HPDE6-E6E7 (cell line): ENCODE measurements at regions not wholly inside any gene's neighbourhood (a gene's known extent, or its start where the extent isn't known, plus 50 kb on each side); places are given as distances from the start of the nearest gene placed in this dataset.

Source experiments
- DNase-seq: peaks from one replicate; pipeline ENCODE4 v3.0.0; 2011; ENCODE audit warnings: missing footprints; ENCODE audit errors: extremely low spot score

DNA sequence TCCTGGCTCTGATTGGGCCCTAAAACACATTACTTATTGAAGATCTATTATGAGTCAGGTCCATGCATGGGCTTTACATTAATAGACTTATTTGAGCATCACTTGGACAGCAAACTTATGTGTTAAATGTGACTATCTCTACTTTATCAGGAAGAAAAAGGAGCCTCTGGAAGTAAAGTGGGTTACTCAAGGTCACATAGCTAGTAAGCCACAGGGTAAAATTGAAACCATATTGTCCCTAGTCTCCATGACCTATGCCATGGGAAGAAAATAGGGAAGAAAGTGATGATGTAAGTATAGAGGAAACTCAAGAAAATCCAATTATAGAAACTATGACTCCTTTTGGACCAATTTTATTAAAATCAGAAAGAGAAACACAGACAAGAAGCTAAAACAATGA lies 555.3 kb downstream of the NUF2 start:
- DNase-seq: no peak

DNA sequence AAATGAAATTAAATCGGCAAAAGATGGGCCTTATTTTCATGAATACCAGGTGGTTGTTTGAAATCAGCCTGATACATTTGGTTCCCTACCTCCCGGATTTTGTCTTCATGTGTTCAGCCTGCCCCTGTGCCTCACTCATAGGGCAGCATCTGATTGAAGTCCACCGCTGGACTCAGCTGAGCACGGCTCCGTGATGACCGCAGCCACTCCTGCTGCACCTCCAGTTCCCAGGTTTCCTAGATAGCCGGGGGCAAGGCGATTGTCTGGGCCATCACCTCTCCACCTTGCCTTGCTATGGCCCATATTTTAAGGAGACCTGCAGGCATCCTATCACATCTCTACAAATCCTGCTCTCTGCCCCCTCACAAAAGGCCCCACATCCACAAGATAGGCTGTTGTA lies 563.8 kb downstream of the NUF2 start:
- no peak for DNase-seq

DNA sequence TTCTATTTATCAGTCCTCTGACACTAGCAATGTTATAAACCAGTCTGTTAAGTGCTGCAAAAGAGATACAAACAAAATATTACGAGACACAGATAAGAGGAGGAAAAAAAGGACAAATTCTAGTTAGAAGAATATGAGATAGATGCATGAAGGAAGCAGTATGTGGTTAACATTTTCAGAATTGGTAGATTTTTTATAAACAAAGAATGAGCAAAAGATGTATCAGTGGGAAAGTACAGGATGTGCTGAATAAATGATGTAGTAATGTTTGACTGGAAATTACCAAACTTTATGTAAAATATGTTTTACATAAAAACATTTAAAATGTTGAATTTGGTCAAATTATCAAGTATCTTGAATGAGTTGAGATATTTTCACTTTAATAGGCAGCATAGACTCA lies 574.2 kb downstream of the NUF2 start:
- DNase-seq: no peak

DNA sequence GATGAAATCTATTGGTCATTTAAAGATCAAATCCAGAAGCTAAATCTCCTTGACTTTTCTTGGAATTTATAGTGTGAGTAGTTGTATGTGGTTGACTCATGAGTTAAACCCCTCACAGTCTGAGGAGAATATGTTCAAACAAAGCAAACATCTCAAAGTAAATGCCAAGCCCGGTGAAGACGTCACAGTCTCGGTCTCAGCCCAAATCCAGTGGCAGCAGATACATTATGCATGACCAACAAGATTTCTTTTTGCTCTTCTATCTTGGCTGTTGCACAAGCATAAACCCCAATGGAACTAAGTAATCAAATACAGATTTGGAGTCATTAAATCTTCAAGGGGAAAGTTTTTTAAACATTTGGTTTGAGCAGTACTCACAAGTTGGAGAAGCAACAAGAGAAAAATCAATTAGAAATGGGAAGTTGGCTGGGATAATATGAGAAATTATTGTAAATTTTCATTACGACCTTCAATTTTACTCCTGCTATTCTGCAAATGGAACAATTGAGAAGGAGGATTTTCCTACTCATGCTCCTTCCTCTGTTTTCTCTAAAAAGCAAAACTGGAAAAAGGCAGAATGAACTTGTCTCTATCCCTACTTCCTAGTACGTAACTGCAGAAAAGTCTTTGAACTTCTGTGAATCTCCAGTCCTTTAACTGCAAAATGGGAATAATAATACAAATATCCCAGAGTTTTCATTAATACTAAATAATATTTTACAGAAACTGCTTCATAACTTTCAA lies 575.8 kb downstream of the NUF2 start:
- DNase-seq: no peak

DNA sequence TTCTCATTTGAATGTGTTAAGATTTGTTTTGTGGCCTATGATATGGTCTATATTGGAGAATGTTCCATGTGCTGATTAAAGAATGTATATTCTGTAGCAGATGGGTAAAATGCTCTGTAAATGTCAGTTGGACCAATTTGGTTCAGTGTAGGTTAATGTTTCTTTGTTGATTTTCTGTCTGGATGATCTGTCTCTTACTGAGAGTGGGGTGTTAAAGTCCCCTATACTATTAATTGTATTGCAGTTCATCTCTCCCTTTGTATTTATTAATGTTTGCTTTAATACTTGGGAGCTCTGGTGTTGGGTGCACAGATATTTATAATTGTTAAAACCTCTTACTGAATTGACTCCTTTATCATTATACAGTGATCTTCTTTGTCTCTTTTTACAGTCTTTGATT lies 584.5 kb downstream of the NUF2 start:
- no peak for DNase-seq

DNA sequence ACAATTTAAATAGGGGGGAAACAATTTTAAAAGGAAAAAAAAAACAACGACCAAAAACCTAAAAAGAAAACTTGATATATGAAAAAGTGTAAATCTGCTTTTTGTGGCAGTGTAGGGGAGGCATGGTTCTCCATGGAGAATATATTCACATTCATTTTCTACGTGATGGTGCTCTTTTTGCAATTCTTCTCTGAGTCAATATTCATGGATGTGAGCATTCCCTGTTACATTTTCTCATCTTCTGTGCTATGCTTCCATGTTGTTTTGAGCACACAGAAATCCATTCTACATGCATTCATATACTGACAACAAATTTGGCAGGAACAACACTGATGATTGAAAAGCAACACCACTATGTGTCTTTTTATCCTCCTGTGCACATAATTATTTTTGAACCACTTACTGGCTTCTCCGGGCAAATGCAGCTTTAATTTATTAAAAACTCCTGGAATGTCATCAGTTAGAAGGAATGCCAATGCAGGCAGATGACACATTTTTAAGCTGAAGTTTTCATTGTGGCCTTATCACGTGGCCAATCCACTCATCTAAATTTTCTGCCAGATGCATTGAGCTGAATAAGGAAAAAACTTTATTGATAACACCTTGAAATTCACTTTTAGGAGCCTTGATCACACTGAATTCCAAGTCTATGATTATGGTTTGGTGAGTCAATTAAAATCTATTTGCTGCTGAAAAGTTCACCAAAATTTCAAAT lies 590.6 kb downstream of the NUF2 start:
- DNase-seq: no peak

DNA sequence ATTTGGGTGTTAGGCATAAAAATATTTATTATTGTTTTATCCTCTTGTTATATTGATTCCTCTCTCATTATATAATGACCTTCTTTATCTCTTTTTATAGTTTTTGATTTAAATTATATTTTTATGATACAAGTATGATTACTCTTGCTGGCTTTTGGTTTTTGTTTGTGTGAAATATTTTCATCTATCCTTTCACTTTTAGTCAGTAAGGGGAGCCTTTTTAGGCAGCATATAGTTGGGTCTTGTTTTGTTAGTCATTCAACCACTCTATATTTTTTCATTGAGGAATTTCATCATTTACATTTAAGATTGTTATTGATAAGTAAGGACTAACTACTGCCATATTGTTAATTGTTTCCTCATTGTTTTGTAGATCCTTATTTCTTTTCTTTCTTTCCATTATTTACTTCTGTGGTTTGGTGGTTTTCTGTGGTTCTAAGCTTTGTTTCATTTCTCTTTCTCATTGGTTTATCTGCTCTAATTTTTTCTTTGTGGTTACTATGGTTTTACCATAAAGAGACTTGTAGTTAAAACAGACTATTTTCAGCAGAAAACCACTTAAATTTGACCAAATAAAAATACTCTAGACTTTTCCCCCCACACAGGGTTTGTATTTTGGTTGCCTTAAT lies 593.1 kb downstream of the NUF2 start:
- DNase-seq: no peak

DNA sequence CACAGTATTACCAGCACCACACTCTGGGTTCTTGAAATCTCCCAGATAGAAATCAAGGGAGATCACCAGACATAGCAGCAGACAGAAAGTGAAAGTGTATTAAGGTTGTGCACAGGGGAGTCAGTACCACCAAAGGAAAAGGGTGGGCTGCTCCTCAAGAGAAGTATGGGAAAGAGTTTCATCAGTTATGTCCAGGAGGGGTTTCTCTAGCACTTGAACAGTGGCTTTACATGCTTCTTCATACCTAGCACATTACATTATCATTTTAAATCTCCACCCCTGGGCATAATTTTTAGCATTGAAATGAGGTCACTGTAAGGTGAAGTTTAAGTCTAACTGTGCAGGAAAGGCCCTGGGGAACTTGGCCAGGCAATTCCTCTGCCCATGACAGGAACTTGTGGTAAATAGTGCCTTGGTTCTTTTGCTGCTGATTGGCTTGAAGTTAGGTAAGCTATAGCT lies 601.0 kb downstream of the NUF2 start:
- DNase-seq: no peak

DNA sequence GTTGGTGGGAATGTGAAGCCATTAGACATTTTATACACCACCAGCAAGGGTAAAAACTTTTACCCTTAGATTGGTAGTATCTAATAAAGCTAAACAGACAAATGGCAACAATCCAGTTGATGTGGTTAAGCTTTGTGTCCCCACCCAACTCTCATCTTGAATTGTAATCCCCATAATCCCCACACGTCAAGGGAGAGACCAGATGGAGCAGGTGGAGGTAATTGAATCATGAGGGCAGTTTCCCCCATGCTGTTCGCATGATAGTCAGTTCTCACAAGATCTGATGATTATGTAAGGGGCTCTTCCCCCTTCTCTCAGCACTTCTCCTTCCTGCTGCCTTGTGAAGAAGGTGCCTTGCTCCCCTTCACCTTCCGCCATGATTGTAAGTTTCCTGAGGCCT lies 602.3 kb downstream of the NUF2 start:
- DNase-seq: no peak

DNA sequence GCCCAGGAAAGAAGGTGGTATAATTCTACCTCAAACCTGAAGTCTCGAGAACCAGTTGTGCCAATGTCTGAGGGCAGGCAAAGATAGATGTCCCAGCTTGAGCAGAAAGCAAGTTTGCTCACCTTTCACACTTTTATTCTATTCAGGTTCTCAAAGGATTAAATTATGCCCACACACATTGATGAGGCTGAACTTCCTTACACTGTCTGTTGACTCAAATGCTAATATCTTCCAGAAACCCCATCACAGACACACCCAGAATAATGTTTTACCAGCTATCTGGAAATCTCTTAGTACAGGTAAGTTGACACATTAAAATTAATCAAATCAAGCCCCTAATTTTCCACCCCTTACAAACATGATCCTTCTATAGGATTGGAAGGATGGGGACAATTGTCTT lies 605.7 kb downstream of the NUF2 start:
- DNase-seq: no peak

DNA sequence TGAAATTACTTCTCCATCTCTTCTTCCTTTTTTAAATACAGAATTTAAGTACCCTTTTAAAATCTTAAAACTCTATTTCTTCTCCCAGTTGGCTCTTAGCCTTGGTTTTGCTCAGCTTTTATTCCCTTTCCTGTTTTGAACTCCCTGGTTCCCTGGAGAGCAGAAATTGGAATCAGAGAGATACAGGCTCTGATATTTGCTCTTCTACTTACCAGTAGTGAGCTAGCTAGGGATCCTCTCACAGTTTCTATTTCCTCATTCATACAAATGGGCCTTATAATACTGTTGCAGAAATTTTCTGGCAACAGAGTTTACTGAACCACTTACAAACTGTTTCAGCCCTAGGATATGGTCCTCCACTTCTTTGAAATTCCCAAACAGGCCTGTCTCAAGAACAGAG lies 606.3 kb downstream of the NUF2 start:
- DNase-seq: no peak

DNA sequence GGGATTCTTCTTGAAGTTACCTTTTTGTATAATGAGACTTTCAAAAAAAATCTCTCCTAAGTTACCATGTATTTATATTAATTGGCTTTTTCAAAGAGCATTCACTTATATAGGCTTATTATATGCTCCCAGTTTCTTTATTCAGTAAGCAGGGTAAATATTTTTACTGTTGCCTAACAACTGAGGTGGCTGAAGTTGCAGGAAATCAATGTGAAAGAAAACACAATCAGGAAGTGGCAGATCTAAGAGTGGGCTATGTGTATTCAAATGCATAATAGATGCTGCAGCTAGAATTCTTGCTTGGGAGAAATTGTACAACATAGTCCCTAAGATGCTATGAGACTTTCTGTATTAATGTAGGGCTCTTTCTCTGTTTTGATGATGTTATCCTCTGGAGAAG lies 606.9 kb downstream of the NUF2 start:
- DNase-seq: no peak

DNA sequence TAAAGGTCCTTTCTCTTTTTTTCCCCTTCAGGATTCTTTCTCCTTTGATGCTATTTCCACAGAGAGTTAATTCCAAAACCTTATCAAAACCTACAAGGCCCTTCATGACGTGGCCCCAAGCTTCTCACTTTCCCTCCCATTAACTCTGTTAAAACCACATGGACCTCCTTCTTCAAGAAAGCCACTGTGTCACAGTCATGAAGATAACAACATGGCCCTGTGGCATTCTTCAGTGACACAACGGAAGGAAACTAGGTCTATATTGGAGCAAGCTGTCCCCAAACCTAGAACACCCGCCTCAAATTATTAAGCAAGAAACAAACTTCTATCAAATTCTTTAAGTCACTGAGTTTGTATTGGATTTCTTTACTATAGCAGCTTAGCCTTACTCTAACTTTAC lies 611.1 kb downstream of the NUF2 start:
- DNase-seq: no peak

DNA sequence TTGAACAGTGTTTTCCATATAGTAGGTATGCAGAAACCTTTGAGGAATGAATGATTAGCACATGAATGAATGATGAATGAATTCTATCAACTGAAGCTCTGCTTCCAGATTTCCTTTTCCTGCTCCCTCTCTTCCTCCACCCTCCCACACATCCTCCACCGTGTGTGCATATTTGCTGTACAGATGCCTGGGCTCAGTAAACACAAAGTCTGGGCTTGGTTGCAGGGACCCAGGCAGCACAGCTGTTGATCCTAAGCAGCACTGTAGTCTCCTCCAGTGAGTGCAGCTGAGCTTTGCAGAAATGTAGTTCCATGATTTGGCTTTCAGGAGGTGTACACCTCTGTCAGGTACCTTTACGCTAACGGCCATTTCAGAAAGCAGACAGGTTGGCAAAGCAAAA lies 611.7 kb downstream of the NUF2 start:
- DNase-seq: no peak

DNA sequence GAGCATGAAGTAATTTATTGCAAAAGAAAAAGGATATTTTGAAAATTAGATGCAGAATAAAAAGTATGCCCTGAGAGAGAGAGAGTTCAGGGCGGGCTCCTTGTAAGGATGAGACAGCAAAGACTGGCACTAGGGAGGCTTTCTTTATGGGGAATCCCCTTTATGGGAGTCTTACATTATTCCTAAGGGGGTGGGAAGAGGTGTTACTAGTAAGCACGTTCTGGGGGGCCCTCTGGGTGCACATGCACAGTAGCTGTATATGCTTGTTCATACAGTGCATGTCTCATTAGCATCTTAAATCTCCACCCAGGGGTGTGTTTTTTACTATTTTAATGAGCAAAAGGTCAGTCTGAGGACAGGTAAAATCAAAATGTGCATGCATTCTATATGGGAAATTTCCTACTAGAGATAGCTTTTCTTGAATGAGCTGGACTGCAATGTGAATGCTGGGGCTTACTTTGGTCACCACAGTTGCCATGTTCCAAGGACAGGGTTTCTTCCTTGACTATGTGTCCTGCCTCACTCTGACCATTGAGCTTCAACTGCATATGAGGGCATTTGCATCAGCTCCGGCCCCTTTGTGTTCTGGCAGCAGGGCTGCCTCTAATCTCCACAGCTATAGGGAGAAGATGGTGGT lies 614.1 kb downstream of the NUF2 start:
- no peak for DNase-seq

DNA sequence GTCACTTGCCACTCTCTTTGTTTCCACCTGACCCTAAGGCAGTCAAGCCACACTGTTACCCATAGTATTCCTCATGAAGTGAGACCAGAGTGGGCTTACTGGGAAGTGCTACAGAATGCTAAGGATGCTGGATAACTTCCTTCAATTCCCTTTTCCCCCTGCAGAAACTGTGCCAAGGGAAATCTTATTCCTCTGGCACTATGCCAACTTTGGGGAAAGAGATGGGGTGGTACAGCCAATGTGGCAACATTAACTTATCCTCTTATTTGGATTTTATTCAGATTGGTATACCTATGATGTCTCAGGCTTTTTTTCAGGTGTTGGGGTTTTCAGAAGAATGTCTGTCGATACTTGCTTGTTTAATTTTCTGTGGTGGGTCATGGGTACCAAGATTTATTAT lies 599.4 kb upstream of the PBX1 start:
- no peak for DNase-seq

DNA sequence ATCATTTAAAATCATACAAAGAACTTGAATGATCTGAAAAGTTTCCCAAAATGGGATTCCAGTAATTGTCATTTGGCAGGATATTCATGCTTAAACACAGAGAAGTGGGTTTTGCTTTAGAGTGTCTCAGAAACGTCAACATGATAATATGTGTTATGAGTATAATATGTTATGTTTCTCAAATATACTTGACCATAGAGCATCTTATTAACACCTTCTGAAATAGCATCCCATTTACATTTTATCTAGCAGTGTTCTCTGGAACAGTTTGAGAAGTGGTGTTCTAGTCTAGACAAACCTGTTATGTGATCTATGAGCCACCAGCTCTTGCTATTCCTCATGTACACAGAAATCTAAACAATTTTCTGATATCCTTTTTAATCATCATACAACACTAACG lies 588.8 kb upstream of the PBX1 start:
- no peak for DNase-seq

DNA sequence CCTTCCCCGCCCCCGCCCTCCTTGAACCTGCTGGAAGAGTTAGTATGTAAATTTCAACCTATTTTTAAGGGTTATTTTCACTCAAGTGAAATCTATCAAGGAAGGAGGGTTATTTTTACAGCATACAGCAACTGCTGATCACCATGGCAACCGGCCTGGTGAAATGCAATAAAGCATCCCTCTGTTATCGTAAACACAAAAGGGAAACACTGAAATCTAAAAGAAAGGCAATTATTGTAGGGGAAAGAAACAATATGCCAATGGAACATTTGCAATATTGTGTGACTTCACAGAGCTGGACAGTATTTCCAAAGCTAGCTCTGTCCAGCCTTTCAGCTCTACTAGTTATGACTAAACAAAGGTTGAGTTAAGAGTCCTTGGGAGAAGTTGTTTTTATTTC lies 588.3 kb upstream of the PBX1 start:
- no peak for DNase-seq

DNA sequence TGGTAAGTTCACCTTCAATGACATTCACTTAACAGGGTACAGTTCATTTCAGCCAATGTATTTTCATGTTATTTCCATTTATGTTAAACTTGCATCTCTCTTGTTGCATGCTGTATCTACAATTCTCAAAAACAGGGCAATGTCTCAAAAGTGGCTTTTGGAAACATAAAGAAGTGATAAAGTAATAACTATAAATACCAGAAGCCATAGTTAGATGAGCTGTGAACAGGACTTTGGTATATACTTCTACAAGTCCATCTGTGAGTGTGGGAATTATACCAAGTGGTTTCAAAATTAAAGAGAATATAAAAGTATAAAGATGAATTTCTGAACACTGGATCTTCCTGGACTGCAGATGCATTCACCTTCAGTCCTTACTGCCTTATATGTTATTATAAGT lies 585.4 kb upstream of the PBX1 start:
- no peak for DNase-seq

DNA sequence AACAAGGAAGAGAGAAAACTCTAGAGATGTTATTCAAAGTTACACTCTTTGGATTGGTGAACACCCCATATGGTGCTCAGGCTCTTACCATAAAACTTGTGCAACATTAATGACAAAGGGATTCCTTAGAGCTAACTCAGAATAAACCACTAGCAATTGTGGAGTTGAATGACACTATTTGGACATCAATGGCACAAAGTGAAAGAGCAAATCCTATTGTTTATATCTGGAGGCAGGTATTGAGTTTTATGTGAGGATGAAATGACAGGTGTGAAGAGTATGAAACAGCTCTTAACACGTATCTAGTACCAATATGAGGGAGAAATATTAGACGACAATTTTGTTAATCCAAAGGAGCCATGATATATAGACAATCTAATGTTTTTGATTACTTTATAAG lies 584.9 kb upstream of the PBX1 start:
- DNase-seq: no peak

DNA sequence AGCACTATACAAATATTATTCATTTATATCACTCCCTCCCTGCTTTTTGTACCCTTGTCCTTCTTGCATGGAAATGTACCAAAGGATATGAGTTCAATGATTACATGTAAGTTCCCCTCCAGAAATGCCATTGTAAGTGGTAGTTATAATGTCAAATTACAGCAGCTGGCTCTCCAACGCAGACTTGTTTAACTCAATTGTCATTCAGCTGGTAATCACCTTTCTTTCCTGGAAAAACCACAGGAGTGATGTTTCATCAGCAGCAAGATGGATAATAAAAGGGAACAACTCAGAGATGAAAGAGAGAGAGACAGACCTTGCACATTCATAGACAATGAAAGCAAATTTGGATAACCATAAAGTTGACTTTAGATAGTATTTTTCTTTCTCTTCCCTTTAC lies 578.6 kb upstream of the PBX1 start:
- DNase-seq: no peak

DNA sequence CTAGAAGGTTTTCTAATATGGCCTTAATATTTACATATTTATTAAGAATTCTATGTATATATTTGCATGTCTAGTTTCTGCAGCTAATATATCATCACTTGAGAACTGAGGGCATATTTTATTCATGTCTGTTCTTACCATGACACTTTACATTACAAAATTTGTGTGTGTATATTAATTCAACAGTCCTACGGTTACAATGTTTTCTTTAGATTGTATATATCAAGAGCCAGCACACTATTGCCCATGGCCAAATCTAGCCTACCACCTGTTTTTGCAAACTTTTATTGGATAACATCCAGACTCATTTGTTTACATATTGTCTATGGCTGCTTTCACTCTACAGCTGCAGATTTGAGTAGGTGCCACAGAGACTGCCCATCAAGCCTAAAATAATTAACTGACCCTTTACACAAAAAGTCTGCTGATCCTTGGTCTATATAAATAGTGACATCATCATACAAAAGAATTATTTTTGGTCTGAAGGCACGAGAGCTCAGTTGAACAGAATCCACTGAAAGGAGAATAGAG lies 577.4 kb upstream of the PBX1 start:
- no peak for DNase-seq
